HG02840 (cell line): ENCODE measurements at regions not wholly inside any gene's neighbourhood (a gene's known extent, or its start where the extent isn't known, plus 50 kb on each side); places are given as distances from the start of the nearest gene placed in this dataset.
"Not testable (repeated sequence)": the region's sequence is repeated elsewhere in the genome, so short reads cannot be mapped to it uniquely, and the experiment has no call there.

ENCODE experiments used
- ATAC-seq: cut with Tn5 transposase; IDR thresholded peaks from one replicate; pipeline ENCODE4 v1.9.1; 2021; ENCODE audit warnings: mild to moderate bottlenecking, moderate library complexity, moderate number of reproducible peaks; ENCODE audit not compliant: unreplicated experiment, low FRiP score

GRCh38 chr4:27791640-27792039, 931.0 kb downstream of the STIM2 start:
- ATAC-seq = no peak

GRCh38 chr4:27807207-27807606, 946.6 kb downstream of the STIM2 start:
- no peak for ATAC-seq

GRCh38 chr4:27811948-27812347, 951.3 kb downstream of the STIM2 start:
- ATAC-seq = no peak

- not testable (repeated sequence) for ATAC-seq
These were observed 952.6 kb downstream of the STIM2 start for GRCh38 chr4:27813226-27813625.

- not testable (repeated sequence) for ATAC-seq
These were observed 953.2 kb downstream of the STIM2 start for GRCh38 chr4:27813699-27814425.

GRCh38 chr4:27819246-27819645, 958.6 kb downstream of the STIM2 start:
- ATAC-seq = no peak

GRCh38 chr4:27828843-27829242, 968.2 kb downstream of the STIM2 start:
- ATAC-seq = no peak

- no peak for ATAC-seq
These were observed 969.6 kb downstream of the STIM2 start for GRCh38 chr4:27830251-27830650.

- ATAC-seq = no peak
These were observed 975.2 kb downstream of the STIM2 start for GRCh38 chr4:27835851-27836250.

GRCh38 chr4:27836523-27836922, 975.9 kb downstream of the STIM2 start:
- no peak for ATAC-seq

- ATAC-seq = no peak
These were observed 983.1 kb downstream of the STIM2 start for GRCh38 chr4:27843776-27844175.

- ATAC-seq = no peak
These were observed 983.7 kb downstream of the STIM2 start for GRCh38 chr4:27844376-27844775.

GRCh38 chr4:27846951-27847350, 986.3 kb downstream of the STIM2 start:
- no peak for ATAC-seq

- no peak for ATAC-seq
These were observed 1000.7 kb downstream of the STIM2 start for GRCh38 chr4:27861381-27861787.

- peak; percentile 54 for ATAC-seq
These were observed 1001.2 kb downstream of the STIM2 start for GRCh38 chr4:27861802-27862201.

GRCh38 chr4:27873596-27873995, 1013.0 kb downstream of the STIM2 start:
- ATAC-seq = no peak

- ATAC-seq = peak; percentile 62
These were observed 1021.1 kb downstream of the STIM2 start for GRCh38 chr4:27881705-27882104.

- no peak for ATAC-seq
These were observed 1025.5 kb downstream of the STIM2 start for GRCh38 chr4:27886120-27886519.

- ATAC-seq = no peak
These were observed 1027.0 kb downstream of the STIM2 start for GRCh38 chr4:27887646-27888045.

- ATAC-seq = no peak
These were observed 1027.9 kb downstream of the STIM2 start for GRCh38 chr4:27888505-27888904.

- no peak for ATAC-seq
These were observed 1034.3 kb downstream of the STIM2 start for GRCh38 chr4:27894951-27895350.

- ATAC-seq = no peak
These were observed 1047.7 kb downstream of the STIM2 start for GRCh38 chr4:27908356-27908755.

- no peak for ATAC-seq
These were observed 1049.6 kb downstream of the STIM2 start for GRCh38 chr4:27910227-27910626.
